ENCODE measurements at regions not wholly inside any gene's neighbourhood (a gene's known extent, or its start where the extent isn't known, plus 50 kb on each side); places are given as distances from the start of the nearest gene placed in this dataset.

- FAIRE-seq, result no peak
- TF ChIP-seq SAP30 (IDR thresholded peaks at IDR 0.05; ENCODE audit: insufficient read depth, insufficient replicate concordance, low read length), result no peak
- no peak for TF ChIP-seq CHD2 (IDR thresholded peaks at IDR 0.05; ENCODE audit: low read length)
- no peak for TF ChIP-seq TEAD4 (IDR thresholded peaks at IDR 0.05; ENCODE audit: low read depth, low read length)
- no peak for TF ChIP-seq HDAC2 (IDR thresholded peaks at IDR 0.05; ENCODE audit: borderline replicate concordance in 1 of 2, low read depth in 2 of 2, low read length in 2 of 2)
- no peak for TF ChIP-seq KDM4A (IDR thresholded peaks at IDR 0.05; ENCODE audit: low read depth, low read length, severe bottlenecking)
- TF ChIP-seq CREB1 (IDR thresholded peaks at IDR 0.05), result no peak
- TF ChIP-seq BACH1 (IDR thresholded peaks at IDR 0.05; ENCODE audit: low read length), result no peak
- no peak for TF ChIP-seq SIRT6 (IDR thresholded peaks at IDR 0.05; ENCODE audit: low read length)
- TF ChIP-seq CTCF (IDR thresholded peaks at IDR 0.05; ENCODE audit: control extremely low read depth in 1 of 3, insufficient read depth in 1 of 3, low read depth in 1 of 3, low read length in 3 of 3), result no peak
- no peak for TF ChIP-seq SIX5 (IDR thresholded peaks at IDR 0.05; ENCODE audit: low read depth, low read length)
- TF ChIP-seq, protein P1, sequence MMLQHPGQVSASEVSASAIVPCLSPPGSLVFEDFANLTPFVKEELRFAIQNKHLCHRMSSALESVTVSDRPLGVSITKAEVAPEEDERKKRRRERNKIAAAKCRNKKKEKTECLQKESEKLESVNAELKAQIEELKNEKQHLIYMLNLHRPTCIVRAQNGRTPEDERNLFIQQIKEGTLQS (IDR thresholded peaks at IDR 0.05; ENCODE audit: insufficient read depth, low read depth, low read length), result no peak
- no peak for TF ChIP-seq SUZ12 (IDR thresholded peaks at IDR 0.05; ENCODE audit: low read length)
These were observed 603.3 kb downstream of the RAB28 start for GRCh38 chr4:12880844-12881243.

More at GRCh38 chr4:12880844-12881243, 603.3 kb downstream of the RAB28 start:
- Histone ChIP-seq H3K4ac (replicated peaks; ENCODE audit: insufficient read length, low read depth, low read length) (no peak overlapping the region), H2BK15ac (ENCODE audit: low read length) (no peak overlapping the region), H3K56ac (replicated peaks; ENCODE audit: insufficient read length, low read depth, low read length) (no peak overlapping the region), H3K9ac (replicated peaks in 1 of 4; ENCODE audit: extremely low read depth in 1 of 4, low read depth in 3 of 4, low read length in 3 of 4) (no peak overlapping the region), H2BK20ac (ENCODE audit: low read length) (no peak overlapping the region), H4K5ac (ENCODE audit: insufficient read length, low read depth, low read length) (no peak overlapping the region), H3K23me2 (ENCODE audit: low read depth, low read length) (no peaks in the 10 kb centered on the region), H3K27ac (ENCODE audit: low read depth, low read length) (no peak overlapping the region), H3K9me3 (ENCODE audit: insufficient read depth in 2 of 2, low read depth in 1 of 2, low read length in 1 of 2) (no peaks in the 10 kb centered on the region), H2BK5ac (ENCODE audit: low read depth, low read length) (no peak overlapping the region), H3K4me2 (ENCODE audit: insufficient read depth in 1 of 2, low read depth in 2 of 2, low read length in 2 of 2) (no peak overlapping the region), H2AK5ac (ENCODE audit: low read depth, low read length) (no peak overlapping the region), H3K79me1 (ENCODE audit: low read depth, low read length) (no peaks in the 10 kb centered on the region), H3K4me3 (ENCODE audit: extremely low read depth in 1 of 4, insufficient read depth in 2 of 4, low read depth in 3 of 4, low read length in 4 of 4) (no peak overlapping the region), H3K27me3 (replicated peaks in 1 of 4; ENCODE audit: control insufficient read depth in 3 of 4, extremely low read depth in 1 of 4, insufficient read depth in 3 of 4, low read length in 3 of 4) (no peaks in the 10 kb centered on the region), H4K91ac (replicated peaks; ENCODE audit: insufficient read length, low read length) (no peak overlapping the region), H3K79me2 (ENCODE audit: control insufficient read depth in 1 of 2, insufficient read depth in 2 of 2, low read length in 2 of 2) (no peaks in the 10 kb centered on the region), H4K20me1 (replicated peaks in 1 of 2; ENCODE audit: control insufficient read depth in 1 of 2, insufficient read depth in 2 of 2, low read length in 2 of 2) (no peaks in the 10 kb centered on the region), H3K4me1 (replicated peaks in 1 of 4; ENCODE audit: control insufficient read depth in 3 of 4, insufficient read depth in 4 of 4, low read length in 3 of 4) (peaks cover 0 to 3% (median 0%) of the 10 kb centered on the region in 4 experiments; a peak in 1 of 7 replicates), H4K8ac (ENCODE audit: extremely low read depth, insufficient read depth, low read length) (no peak overlapping the region), H2AFZ (ENCODE audit: low read length) (no peak overlapping the region), H2BK12ac (ENCODE audit: low read depth, low read length) (no peak overlapping the region), H3K18ac (ENCODE audit: extremely low read depth, low read length) (no peak overlapping the region), H2BK120ac (replicated peaks; ENCODE audit: low read depth, low read length) (no peak overlapping the region), H3K36me3 (ENCODE audit: control insufficient read depth in 2 of 4, insufficient read depth in 4 of 4, low read length in 3 of 4) (no peaks in the 10 kb centered on the region), H3K14ac (ENCODE audit: insufficient read length) (no peak overlapping the region), H3K23ac (ENCODE audit: insufficient read length) (no peak overlapping the region)
- POLR2A ChIA-PET (ENCODE audit: partially characterized antibody), result no interaction called here
- CTCF ChIA-PET (ENCODE audit: partially characterized antibody), result interaction anchor here (0.6 kb wide), 1 partner anchor 356 kb away, joined by 3 read pairs; no protein-coding TSS in a partner anchor
- 94% methylated on average over 2 of the region's 2 CpGs; no CpG with 5 or more reads in 1 of the 2 experiments for WGBS, 2 experiments (ENCODE audit: extremely low coverage in 1 of 2, insufficient coverage in 1 of 2, insufficient read length in 1 of 2, insufficient replicate concordance in 2 of 2, low coverage in 1 of 2, low lambda C conversion rate in 2 of 2, missing lambda C conversion rate in 1 of 2)
- no peak for DNase-seq (ENCODE audit: low read depth in 1 of 2, low spot score in 2 of 2)
